Neural cell (in vitro differentiated cells): ENCODE measurements at regions not wholly inside any gene's neighbourhood (a gene's known extent, or its start where the extent isn't known, plus 50 kb on each side); places are given as distances from the start of the nearest gene placed in this dataset.

Experiments used
- H2AFZ ChIP-seq: fragments of 200-600, 300-800 bp; sonication (generic), shearing (Covaris generic); 2 replicates; pipeline ENCODE4 v1.6.0; 2014; ENCODE audit warnings: low read depth, mild to moderate bottlenecking, antibody characterized with exemption, low read length, moderate library complexity
- H3F3A ChIP-seq: fragments of 200-600 bp; shearing (Covaris generic); 2 replicates; pipeline ENCODE4 v1.6.1; 2016; ENCODE audit warnings: mild to moderate bottlenecking, moderate library complexity, mixed read lengths, antibody characterized with exemption, low read length; ENCODE audit not compliant: insufficient read depth, poor library complexity, severe bottlenecking
- H3K27ac ChIP-seq: fragments of 200-600, 300-800 bp; sonication (generic), shearing (Covaris generic); 2 replicates; pipeline ENCODE4 v1.5.1; 2014; ENCODE audit warnings: mild to moderate bottlenecking, low read length, moderate library complexity
- H3K27me3 ChIP-seq: fragments of 300-800, 200-600 bp; sonication (generic), shearing (Covaris generic); 2 replicates; pipeline ENCODE4 v1.6.0; 2014; ENCODE audit warnings: mild to moderate bottlenecking, low read depth, low read length, moderate library complexity; ENCODE audit not compliant: insufficient read depth
- H3K36me3 ChIP-seq: fragments of 300-800, 200-600 bp; sonication (generic), shearing (Covaris generic); 2 replicates; pipeline ENCODE4 v1.5.1; 2014; ENCODE audit warnings: mild to moderate bottlenecking, antibody characterized with exemption, low read length, moderate library complexity; ENCODE audit not compliant: insufficient read depth
- H3K4me2 ChIP-seq: fragments of 300-800, 200-600 bp; sonication (generic), shearing (Covaris generic); 2 replicates; pipeline ENCODE4 v1.6.0; 2014; ENCODE audit warnings: mild to moderate bottlenecking, low read length
- H3K4me3 ChIP-seq: fragments of 300-800, 200-600 bp; sonication (generic), shearing (Covaris generic); 2 replicates; pipeline ENCODE4 v1.5.1; 2014; ENCODE audit warnings: mild to moderate bottlenecking, low read length, moderate library complexity
- H3K79me2 ChIP-seq: fragments of 200-600 bp; shearing (Covaris generic); replicated peaks from 2 replicates; pipeline ENCODE4 v1.6.0; 2014; ENCODE audit warnings: mild to moderate bottlenecking, low read length, moderate library complexity; ENCODE audit not compliant: insufficient read depth
- H3K9ac ChIP-seq: fragments of 300-800, 200-600 bp; sonication (generic), shearing (Covaris generic); 2 replicates; pipeline ENCODE4 v1.6.1; 2016; ENCODE audit warnings: mild to moderate bottlenecking, low read length, mixed read lengths
- H3K9me2 ChIP-seq: fragments of 200-600 bp; shearing (Covaris generic); 2 replicates; pipeline ENCODE4 v1.6.1; 2016; ENCODE audit warnings: mild to moderate bottlenecking, low read length, mixed read lengths; ENCODE audit not compliant: insufficient read depth
- H3K9me3 ChIP-seq: fragments of 200-600, 300-800 bp; sonication (generic), shearing (Covaris generic); 2 replicates; pipeline ENCODE4 v1.6.1; 2016; ENCODE audit warnings: mild to moderate bottlenecking, mixed run types, low read length, moderate library complexity, mixed read lengths
- H4K20me1 ChIP-seq: fragments of 200-600 bp; shearing (Covaris generic); 2 replicates; pipeline ENCODE4 v1.6.1; 2016; ENCODE audit warnings: mild to moderate bottlenecking, mixed run types; ENCODE audit not compliant: insufficient read depth
- CTCF ChIP-seq: fragments of 450-650 bp; IDR thresholded peaks from 2 replicates; pipeline ENCODE4 v1.5.1; 2014; ENCODE audit warnings: antibody characterized with exemption, mild to moderate bottlenecking, moderate library complexity; ENCODE audit not compliant: poor library complexity, severe bottlenecking
- EP300 ChIP-seq: fragments of 450-650 bp; conservative IDR thresholded peaks from 2 replicates; pipeline ENCODE4 v1.6.1; 2014; ENCODE audit warnings: antibody characterized with exemption, mild to moderate bottlenecking, moderate library complexity; ENCODE audit not compliant: poor library complexity, severe bottlenecking
- EZH2 ChIP-seq: fragments of 200-600, 300-800 bp; shearing (Covaris generic), sonication (generic); IDR thresholded peaks from 2 replicates; pipeline ENCODE4 v1.6.1; 2014; ENCODE audit warnings: antibody characterized with exemption, low read length, borderline replicate concordance, mild to moderate bottlenecking; ENCODE audit not compliant: insufficient read depth, poor library complexity, severe bottlenecking
- MXI1 ChIP-seq: fragments of 450-650 bp; conservative IDR thresholded peaks from 2 replicates; pipeline ENCODE4 v1.6.1; 2014; ENCODE audit warnings: antibody characterized with exemption, mild to moderate bottlenecking; ENCODE audit not compliant: poor library complexity, severe bottlenecking
- POLR2AphosphoS5 ChIP-seq: IDR thresholded peaks from 2 replicates; pipeline ENCODE4 v1.6.1; 2012
- RAD21 ChIP-seq: fragments of 450-650 bp; conservative IDR thresholded peaks from 2 replicates; pipeline ENCODE4 v1.6.1; 2014; ENCODE audit warnings: antibody characterized with exemption, mild to moderate bottlenecking, moderate library complexity
- REST ChIP-seq: IDR thresholded peaks from 2 replicates; pipeline ENCODE4 v1.6.1; 2012; ENCODE audit warnings: borderline replicate concordance
- SMC3 ChIP-seq: fragments of 450-650 bp; conservative IDR thresholded peaks from 2 replicates; pipeline ENCODE4 v1.6.1; 2014; ENCODE audit warnings: antibody characterized with exemption, mild to moderate bottlenecking, moderate library complexity; ENCODE audit not compliant: poor library complexity
- TAF1 ChIP-seq: IDR thresholded peaks from 2 replicates; pipeline ENCODE4 v1.6.1; 2012; ENCODE audit warnings: low read depth

- H3K27me3 ChIP-seq: no peaks in the 10 kb centered on the region
- H3K9ac ChIP-seq: no peak overlapping the region
- no peaks in the 10 kb centered on the region for H3F3A ChIP-seq
- no peaks in the 10 kb centered on the region for H3K9me3 ChIP-seq
- H2AFZ ChIP-seq: no peak overlapping the region
- TF ChIP-seq POLR2AphosphoS5 (no peak), TAF1 (no peak), EP300 (no peak), SMC3 (no peak), RAD21 (no peak), MXI1 (no peak), REST (no peak), EZH2 (no peak), CTCF (no peak)
- no peak overlapping the region for H3K27ac ChIP-seq
- H3K36me3 ChIP-seq: no peaks in the 10 kb centered on the region
- no peak overlapping the region for H3K4me3 ChIP-seq
- no peaks in the 10 kb centered on the region for H3K79me2 ChIP-seq
- H3K4me2 ChIP-seq: no peak overlapping the region
- H3K9me2 ChIP-seq: no peaks in the 10 kb centered on the region
- no peaks in the 10 kb centered on the region for H4K20me1 ChIP-seq
These were observed 253.0 kb downstream of the ARRDC4 start for GRCh38 chr15:98213346-98213979.

- Histone ChIP-seq H2AFZ (no peak overlapping the region), H3K27me3 (no peaks in the 10 kb centered on the region), H3F3A (no peaks in the 10 kb centered on the region), H3K79me2 (no peaks in the 10 kb centered on the region), H3K9me2 (no peaks in the 10 kb centered on the region), H3K9ac (no peak overlapping the region), H4K20me1 (no peaks in the 10 kb centered on the region), H3K4me3 (no peak overlapping the region), H3K4me2 (no peak overlapping the region), H3K27ac (no peak overlapping the region), H3K9me3 (no peaks in the 10 kb centered on the region), H3K36me3 (no peaks in the 10 kb centered on the region)
- TF ChIP-seq CTCF (no peak), EP300 (no peak), REST (no peak), TAF1 (no peak), SMC3 (no peak), EZH2 (no peak), MXI1 (no peak), RAD21 (no peak), POLR2AphosphoS5 (no peak)
These were observed 255.7 kb downstream of the ARRDC4 start for GRCh38 chr15:98216166-98216565.
